Midbrain (tissue), 1 donor: ENCODE measurements at regions not wholly inside any gene's neighbourhood (a gene's known extent, or its start where the extent isn't known, plus 50 kb on each side); places are given as distances from the start of the nearest gene placed in this dataset.
"Not testable (repeated sequence)": the region's sequence is repeated elsewhere in the genome, so short reads cannot be mapped to it uniquely, and the experiment has no call there.

Experiments
- DNase-seq: peaks from one replicate; lab custom pipeline; 2025; lab: John Stamatoyannopoulos, UW

- DNase-seq = not testable (repeated sequence)
Observed at GRCh38 chr14:83091991-83092956, 1558.6 kb upstream of the SEL1L start.

- DNase-seq = no peak
Observed at GRCh38 chr14:83096092-83096491, 1562.4 kb upstream of the SEL1L start.

GRCh38 chr14:83101846-83102245 lies 1568.2 kb upstream of the SEL1L start:
- no peak for DNase-seq

GRCh38 chr14:83118029-83118428 lies 1584.4 kb upstream of the SEL1L start:
- no peak for DNase-seq

- DNase-seq = no peak
Observed at GRCh38 chr14:83120187-83120586, 1586.5 kb upstream of the SEL1L start.

- no peak for DNase-seq
Observed at GRCh38 chr14:83126076-83126475, 1592.4 kb upstream of the SEL1L start.

GRCh38 chr14:83128783-83129182 lies 1595.1 kb upstream of the SEL1L start:
- DNase-seq = no peak

- no peak for DNase-seq
Observed at GRCh38 chr14:83129496-83129895, 1595.8 kb upstream of the SEL1L start.

- no peak for DNase-seq
Observed at GRCh38 chr14:83133981-83134645, 1600.5 kb upstream of the SEL1L start.

GRCh38 chr14:83140756-83141155 lies 1607.1 kb upstream of the SEL1L start:
- DNase-seq = no peak

- no peak for DNase-seq
Observed at GRCh38 chr14:83147006-83147405, 1613.4 kb upstream of the SEL1L start.

GRCh38 chr14:83151571-83151970 lies 1617.9 kb upstream of the SEL1L start:
- no peak for DNase-seq

- DNase-seq = no peak
Observed at GRCh38 chr14:83153081-83153480, 1619.4 kb upstream of the SEL1L start.

- no peak for DNase-seq
Observed at GRCh38 chr14:83162361-83162929, 1628.8 kb upstream of the SEL1L start.

- DNase-seq = no peak
Observed at GRCh38 chr14:83163016-83163415, 1629.4 kb upstream of the SEL1L start.

GRCh38 chr14:83164016-83164415 lies 1630.4 kb upstream of the SEL1L start:
- DNase-seq = no peak

GRCh38 chr14:83164591-83164990 lies 1630.9 kb upstream of the SEL1L start:
- no peak for DNase-seq

- DNase-seq = no peak
Observed at GRCh38 chr14:83170165-83170564, 1636.5 kb upstream of the SEL1L start.

GRCh38 chr14:83171761-83172160 lies 1638.1 kb upstream of the SEL1L start:
- no peak for DNase-seq

- no peak for DNase-seq
Observed at GRCh38 chr14:83172363-83172762, 1638.7 kb upstream of the SEL1L start.

- no peak for DNase-seq
Observed at GRCh38 chr14:83173687-83174086, 1640.0 kb upstream of the SEL1L start.

GRCh38 chr14:83184531-83184930 lies 1650.9 kb upstream of the SEL1L start:
- DNase-seq = no peak

- not testable (repeated sequence) for DNase-seq
Observed at GRCh38 chr14:83188311-83188710, 1654.7 kb upstream of the SEL1L start.
